DND-41 (cell line): ENCODE measurements at regions not wholly inside any gene's neighbourhood (a gene's known extent, or its start where the extent isn't known, plus 50 kb on each side); places are given as distances from the start of the nearest gene placed in this dataset.

Source experiments
- ATAC-seq: fragments of 200-7000 bp; cut with Tn5 transposase; 3 replicates; pipeline ENCODE4 v1.9.1; 2021; ENCODE audit warnings: low read depth; ENCODE audit not compliant: insufficient read depth
- DNase-seq: peaks from one replicate; pipeline ENCODE4 v3.0.0-alpha.2; 2020
- H2AFZ ChIP-seq: 2 replicates; pipeline ENCODE4 v1.6.0; 2012; ENCODE audit warnings: low read depth, low read length
- H3K27ac ChIP-seq: 2 replicates; pipeline ENCODE4 v1.5.1; 2012; ENCODE audit warnings: low read length, inconsistent platforms
- H3K27me3 ChIP-seq: fragments of 200-600 bp; sonication (generic); 2 replicates; pipeline ENCODE4 v1.6.0; 2012; ENCODE audit warnings: low read length, mild to moderate bottlenecking, inconsistent platforms; ENCODE audit not compliant: insufficient read depth, poor library complexity
- H3K36me3 ChIP-seq: 2 replicates; pipeline ENCODE4 v1.5.1; 2012; ENCODE audit warnings: low read length, inconsistent platforms; ENCODE audit not compliant: insufficient read depth
- H3K4me1 ChIP-seq: 2 replicates; pipeline ENCODE4 v1.5.1; 2012; ENCODE audit warnings: mild to moderate bottlenecking, low read length; ENCODE audit not compliant: insufficient read depth
- H3K4me2 ChIP-seq: 2 replicates; pipeline ENCODE4 v1.6.0; 2012; ENCODE audit warnings: mild to moderate bottlenecking, moderate library complexity, low read length, inconsistent platforms; ENCODE audit not compliant: insufficient read depth
- H3K4me3 ChIP-seq, 2 experiments: fragments of 200-600 bp in 1 of 2; shearing (Covaris generic) in 1 of 2; 2 replicates each; pipeline ENCODE4 v1.5.1; 2012 to 2016; ENCODE audit warnings: inconsistent platforms in 2 of 2, low read length in 2 of 2, mild to moderate bottlenecking in 2 of 2, low read depth in 1 of 2, moderate library complexity in 1 of 2
- H3K79me2 ChIP-seq: 2 replicates; pipeline ENCODE4 v1.6.0; 2012; ENCODE audit warnings: low read length, inconsistent platforms; ENCODE audit not compliant: insufficient read depth
- H3K9ac ChIP-seq: 2 replicates; pipeline ENCODE4 v1.6.0; 2012; ENCODE audit warnings: low read depth, mild to moderate bottlenecking, inconsistent platforms, low read length, moderate library complexity
- H3K9me3 ChIP-seq: 2 replicates; pipeline ENCODE4 v1.5.1; 2012; ENCODE audit warnings: low read length, moderate library complexity, mild to moderate bottlenecking, inconsistent platforms; ENCODE audit not compliant: insufficient read depth, severe bottlenecking
- H4K20me1 ChIP-seq: 2 replicates; pipeline ENCODE4 v1.6.0; 2012; ENCODE audit warnings: low read length; ENCODE audit not compliant: insufficient read depth
- EZH2 ChIP-seq: IDR thresholded peaks from 3 replicates; pipeline ENCODE4 v1.6.1; 2012; ENCODE audit warnings: borderline replicate concordance, low read depth, mild to moderate bottlenecking, moderate library complexity, low read length, inconsistent platforms; ENCODE audit not compliant: severe bottlenecking
- TF ChIP-seq, protein P1 (sequence below): IDR thresholded peaks from 2 replicates; pipeline ENCODE4 v1.5.1; 2012; ENCODE audit warnings: borderline replicate concordance, low read length, moderate library complexity, mild to moderate bottlenecking; ENCODE audit not compliant: poor library complexity, severe bottlenecking; ENCODE audit errors: extremely low read depth

DNA sequence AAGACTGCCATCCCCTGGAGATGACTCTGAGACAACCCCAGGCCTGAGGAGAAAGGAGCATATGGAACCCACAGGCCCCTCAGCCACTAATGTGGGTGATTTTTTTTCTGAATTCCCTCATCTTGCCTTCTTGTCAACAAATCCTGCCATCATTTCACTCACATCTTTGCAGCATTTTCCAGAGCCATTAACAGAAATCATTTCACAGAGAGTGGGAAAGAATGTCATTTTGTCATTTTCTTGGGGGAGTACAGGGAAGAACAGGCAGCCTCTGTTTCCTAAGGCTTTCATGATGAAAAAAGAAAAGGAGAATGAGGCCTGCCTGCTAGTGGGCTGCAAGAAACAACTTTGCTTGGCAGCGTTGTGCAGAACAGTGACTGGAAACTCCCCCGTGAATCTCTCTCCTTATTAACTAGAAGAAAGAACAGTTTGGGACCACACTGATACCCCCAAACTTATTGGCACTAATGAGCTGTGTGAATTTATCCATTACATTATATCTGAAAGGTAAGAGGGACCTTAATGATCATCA lies 1464.6 kb upstream of the CELF4 start:
- ATAC-seq: no peak
- no peak for TF ChIP-seq EZH2

GRCh38 chr18:39025531-39025930 lies 1459.9 kb upstream of the CELF4 start:
- no peaks in the 10 kb centered on the region for H3K27me3 ChIP-seq
- no peak overlapping the region for H3K4me2 ChIP-seq
- no peaks in the 10 kb centered on the region for H3K4me1 ChIP-seq
- no peaks in the 10 kb centered on the region for H3K79me2 ChIP-seq
- no peaks in the 10 kb centered on the region for H3K36me3 ChIP-seq
- ATAC-seq: no peak
- no peak for TF ChIP-seq EZH2
- TF ChIP-seq, protein P1, sequence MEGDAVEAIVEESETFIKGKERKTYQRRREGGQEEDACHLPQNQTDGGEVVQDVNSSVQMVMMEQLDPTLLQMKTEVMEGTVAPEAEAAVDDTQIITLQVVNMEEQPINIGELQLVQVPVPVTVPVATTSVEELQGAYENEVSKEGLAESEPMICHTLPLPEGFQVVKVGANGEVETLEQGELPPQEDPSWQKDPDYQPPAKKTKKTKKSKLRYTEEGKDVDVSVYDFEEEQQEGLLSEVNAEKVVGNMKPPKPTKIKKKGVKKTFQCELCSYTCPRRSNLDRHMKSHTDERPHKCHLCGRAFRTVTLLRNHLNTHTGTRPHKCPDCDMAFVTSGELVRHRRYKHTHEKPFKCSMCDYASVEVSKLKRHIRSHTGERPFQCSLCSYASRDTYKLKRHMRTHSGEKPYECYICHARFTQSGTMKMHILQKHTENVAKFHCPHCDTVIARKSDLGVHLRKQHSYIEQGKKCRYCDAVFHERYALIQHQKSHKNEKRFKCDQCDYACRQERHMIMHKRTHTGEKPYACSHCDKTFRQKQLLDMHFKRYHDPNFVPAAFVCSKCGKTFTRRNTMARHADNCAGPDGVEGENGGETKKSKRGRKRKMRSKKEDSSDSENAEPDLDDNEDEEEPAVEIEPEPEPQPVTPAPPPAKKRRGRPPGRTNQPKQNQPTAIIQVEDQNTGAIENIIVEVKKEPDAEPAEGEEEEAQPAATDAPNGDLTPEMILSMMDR: no peak
- H4K20me1 ChIP-seq: no peaks in the 10 kb centered on the region
- H3K4me3 ChIP-seq: no peak overlapping the region
- H2AFZ ChIP-seq: no peak overlapping the region
- no peaks in the 10 kb centered on the region for H3K9me3 ChIP-seq
- no peak for DNase-seq
- no peak overlapping the region for H3K9ac ChIP-seq
- no peak overlapping the region for H3K27ac ChIP-seq

More for the DNA sequence above, 1464.6 kb upstream of the CELF4 start:
- no peaks in the 10 kb centered on the region for H3K79me2 ChIP-seq
- H4K20me1 ChIP-seq: no peaks in the 10 kb centered on the region
- no peaks in the 10 kb centered on the region for H3K9me3 ChIP-seq
- no peak overlapping the region for H3K9ac ChIP-seq
- no peak overlapping the region for H3K4me2 ChIP-seq
- no peaks in the 10 kb centered on the region for H3K4me1 ChIP-seq
- H3K4me3 ChIP-seq: no peak overlapping the region
- DNase-seq: no peak
- H3K27me3 ChIP-seq: no peaks in the 10 kb centered on the region
- H2AFZ ChIP-seq: no peak overlapping the region
- H3K27ac ChIP-seq: no peak overlapping the region
- no peaks in the 10 kb centered on the region for H3K36me3 ChIP-seq

DNA sequence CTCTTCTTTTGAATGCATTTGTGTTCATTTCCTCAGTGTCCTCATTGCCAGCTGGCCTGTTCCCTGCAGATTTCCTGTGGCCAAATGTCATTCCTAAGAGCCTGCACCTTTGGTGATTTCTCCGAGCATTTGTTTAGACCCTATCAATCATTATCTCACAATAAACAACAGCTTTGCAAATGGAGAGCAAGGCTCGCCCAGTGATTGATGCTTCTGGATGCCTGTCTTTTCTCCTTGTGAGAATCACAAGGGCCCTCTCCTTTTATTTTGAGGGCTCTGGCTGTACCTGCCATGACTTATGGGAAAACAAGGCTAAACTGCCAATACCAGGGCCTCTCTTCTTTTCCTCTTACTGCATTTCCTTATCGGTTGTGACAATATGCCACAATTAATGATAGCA lies 1454.4 kb upstream of the CELF4 start:
- Histone ChIP-seq H3K4me1 (no peaks in the 10 kb centered on the region), H3K27ac (no peak overlapping the region), H3K27me3 (no peaks in the 10 kb centered on the region), H2AFZ (no peak overlapping the region), H3K4me2 (no peak overlapping the region), H4K20me1 (no peaks in the 10 kb centered on the region), H3K9me3 (peaks cover 8% of the 10 kb centered on the region), H3K36me3 (no peaks in the 10 kb centered on the region), H3K79me2 (no peaks in the 10 kb centered on the region), H3K9ac (no peak overlapping the region), H3K4me3 (no peak overlapping the region)
- TF ChIP-seq EZH2: no peak
- TF ChIP-seq, protein P1: no peak
- no peak for DNase-seq
- no peak for ATAC-seq

GRCh38 chr18:39007031-39007902 lies 1441.7 kb upstream of the CELF4 start:
- H3K9ac ChIP-seq: no peak overlapping the region
- no peaks in the 10 kb centered on the region for H3K4me1 ChIP-seq
- no peak overlapping the region for H2AFZ ChIP-seq
- peaks cover 3% of the 10 kb centered on the region for H3K9me3 ChIP-seq
- H3K4me2 ChIP-seq: no peak overlapping the region
- no peaks in the 10 kb centered on the region for H3K36me3 ChIP-seq
- TF ChIP-seq, protein P1: no peak
- no peak for TF ChIP-seq EZH2
- no peaks in the 10 kb centered on the region for H3K27me3 ChIP-seq
- no peak for ATAC-seq
- no peak overlapping the region for H3K27ac ChIP-seq
- no peak overlapping the region for H3K4me3 ChIP-seq
- no peaks in the 10 kb centered on the region for H4K20me1 ChIP-seq
- no peaks in the 10 kb centered on the region for H3K79me2 ChIP-seq
- no peak for DNase-seq
